ENCODE measurements at regions not wholly inside any gene's neighbourhood (a gene's known extent, or its start where the extent isn't known, plus 50 kb on each side); places are given as distances from the start of the nearest gene placed in this dataset.

- Histone ChIP-seq H4K20me1 (ENCODE audit: insufficient read depth, low read length) (no peaks in the 10 kb centered on the region), H3K9me3 (ENCODE audit: insufficient read depth, low read length) (no peaks in the 10 kb centered on the region), H3K27me3 (ENCODE audit: low read depth, low read length) (no peaks in the 10 kb centered on the region), H3K4me3 (ENCODE audit: low read length) (no peak overlapping the region), H2AFZ (ENCODE audit: low read depth, low read length) (no peak overlapping the region), H3K36me3 (replicated peaks; ENCODE audit: low read depth, low read length) (no peaks in the 10 kb centered on the region), H3K27ac (ENCODE audit: low read length) (no peak overlapping the region), H3K79me2 (ENCODE audit: low read length) (no peaks in the 10 kb centered on the region), H3K4me2 (ENCODE audit: low read length) (no peak overlapping the region), H3K4me1 (ENCODE audit: low read length) (no peaks in the 10 kb centered on the region), H3K9ac (ENCODE audit: low read length) (no peak overlapping the region)
- no peak for TF ChIP-seq CTCF (IDR thresholded peaks at IDR 0.05; ENCODE audit: low read depth, low read length)
- no peak for TF ChIP-seq EZH2phosphoT487 (IDR thresholded peaks at IDR 0.05; ENCODE audit: low read depth)
Measured at GRCh38 chrX:16457239-16457638, 192.7 kb upstream of the S100G start.

- Histone ChIP-seq H4K20me1 (ENCODE audit: insufficient read depth, low read length) (no peaks in the 10 kb centered on the region), H3K27ac (ENCODE audit: low read length) (no peak overlapping the region), H2AFZ (ENCODE audit: low read depth, low read length) (no peak overlapping the region), H3K79me2 (ENCODE audit: low read length) (no peaks in the 10 kb centered on the region), H3K9me3 (ENCODE audit: insufficient read depth, low read length) (no peaks in the 10 kb centered on the region), H3K4me3 (ENCODE audit: low read length) (no peak overlapping the region), H3K4me2 (ENCODE audit: low read length) (no peak overlapping the region), H3K36me3 (replicated peaks; ENCODE audit: low read depth, low read length) (no peaks in the 10 kb centered on the region), H3K4me1 (ENCODE audit: low read length) (no peaks in the 10 kb centered on the region), H3K27me3 (ENCODE audit: low read depth, low read length) (no peaks in the 10 kb centered on the region), H3K9ac (ENCODE audit: low read length) (no peak overlapping the region)
- TF ChIP-seq CTCF (IDR thresholded peaks at IDR 0.05; ENCODE audit: low read depth, low read length), result no peak
- TF ChIP-seq EZH2phosphoT487 (IDR thresholded peaks at IDR 0.05; ENCODE audit: low read depth), result no peak
Measured at GRCh38 chrX:16458208-16458607, 191.8 kb upstream of the S100G start.

- TF ChIP-seq EZH2phosphoT487 (IDR thresholded peaks at IDR 0.05; ENCODE audit: low read depth), result no peak
- no peak for TF ChIP-seq CTCF (IDR thresholded peaks at IDR 0.05; ENCODE audit: low read depth, low read length)
- no peaks in the 10 kb centered on the region for H3K79me2 ChIP-seq (ENCODE audit: low read length)
- H3K36me3 ChIP-seq (replicated peaks; ENCODE audit: low read depth, low read length), result no peaks in the 10 kb centered on the region
- no peaks in the 10 kb centered on the region for H3K27me3 ChIP-seq (ENCODE audit: low read depth, low read length)
- H3K9me3 ChIP-seq (ENCODE audit: insufficient read depth, low read length), result no peaks in the 10 kb centered on the region
- no peak overlapping the region for H3K27ac ChIP-seq (ENCODE audit: low read length)
- no peak overlapping the region for H2AFZ ChIP-seq (ENCODE audit: low read depth, low read length)
- H4K20me1 ChIP-seq (ENCODE audit: insufficient read depth, low read length), result no peaks in the 10 kb centered on the region
- H3K9ac ChIP-seq (ENCODE audit: low read length), result no peak overlapping the region
- H3K4me1 ChIP-seq (ENCODE audit: low read length), result no peaks in the 10 kb centered on the region
- no peak overlapping the region for H3K4me2 ChIP-seq (ENCODE audit: low read length)
- H3K4me3 ChIP-seq (ENCODE audit: low read length), result no peak overlapping the region
Measured at GRCh38 chrX:16459008-16459407, 190.9 kb upstream of the S100G start.

- no peak overlapping the region for H3K9ac ChIP-seq (ENCODE audit: low read length)
- no peak overlapping the region for H3K4me2 ChIP-seq (ENCODE audit: low read length)
- no peaks in the 10 kb centered on the region for H3K9me3 ChIP-seq (ENCODE audit: insufficient read depth, low read length)
- no peak overlapping the region for H3K4me3 ChIP-seq (ENCODE audit: low read length)
- no peaks in the 10 kb centered on the region for H4K20me1 ChIP-seq (ENCODE audit: insufficient read depth, low read length)
- no peak overlapping the region for H3K27ac ChIP-seq (ENCODE audit: low read length)
- no peak overlapping the region for H2AFZ ChIP-seq (ENCODE audit: low read depth, low read length)
- H3K4me1 ChIP-seq (ENCODE audit: low read length), result no peaks in the 10 kb centered on the region
- no peaks in the 10 kb centered on the region for H3K36me3 ChIP-seq (replicated peaks; ENCODE audit: low read depth, low read length)
- TF ChIP-seq CTCF (IDR thresholded peaks at IDR 0.05; ENCODE audit: low read depth, low read length) (no peak), EZH2phosphoT487 (IDR thresholded peaks at IDR 0.05; ENCODE audit: low read depth) (no peak)
- H3K27me3 ChIP-seq (ENCODE audit: low read depth, low read length), result no peaks in the 10 kb centered on the region
- no peaks in the 10 kb centered on the region for H3K79me2 ChIP-seq (ENCODE audit: low read length)
Measured at GRCh38 chrX:16461968-16462367, 188.0 kb upstream of the S100G start.

Measured in OCI-LY3 (cell line).